WTC11 (cell line): ENCODE measurements at regions not wholly inside any gene's neighbourhood (a gene's known extent, or its start where the extent isn't known, plus 50 kb on each side); places are given as distances from the start of the nearest gene placed in this dataset.

Source experiments
- ATAC-seq: fragments of 200-7000 bp; cut with Tn5 transposase; 2 replicates; pipeline ENCODE4 v1.10.0; 2021; ENCODE audit warnings: mild to moderate bottlenecking, moderate library complexity
- CTCF ChIA-PET: fragments of 300-600 bp; sonication (Branson Sonifier 250); formaldehyde crosslinking; loops from one replicate; lab custom pipeline; 2021; ENCODE audit warnings: antibody characterized with exemption; lab: Charles Lee
- POLR2A ChIA-PET: fragments of 350-600 bp; sonication (Branson Sonifier 250); formaldehyde crosslinking; loops from one replicate; lab custom pipeline; 2021; ENCODE audit warnings: antibody characterized with exemption; lab: Charles Lee
- DNase-seq: peaks from one replicate; pipeline ENCODE4 v3.0.0; 2021; ENCODE audit warnings: low spot score
- H3K27ac Mint-ChIP-seq: 2 replicates; pipeline ENCODE4 v1.8.0; 2021; ENCODE audit warnings: mixed read lengths
- H3K27me3 Mint-ChIP-seq: 2 replicates; pipeline ENCODE4 v1.8.0; 2021; ENCODE audit warnings: low read depth, mild to moderate bottlenecking, moderate library complexity, mixed read lengths
- H3K36me3 Mint-ChIP-seq: 2 replicates; pipeline ENCODE4 v1.8.0; 2021; ENCODE audit warnings: mixed read lengths
- H3K4me1 Mint-ChIP-seq: 2 replicates; pipeline ENCODE4 v1.8.0; 2022; ENCODE audit warnings: mixed read lengths
- H3K4me3 Mint-ChIP-seq: 2 replicates; pipeline ENCODE4 v1.8.0; 2021; ENCODE audit warnings: mild to moderate bottlenecking, moderate library complexity, mixed read lengths
- H3K9me3 Mint-ChIP-seq: 2 replicates; pipeline ENCODE4 v1.8.0; 2021; ENCODE audit warnings: mixed read lengths
- CDX4 ChIP-seq: fragments of 250-450 bp; sonication (Bioruptor Pico); IDR thresholded peaks from 2 replicates; pipeline ENCODE4 v1.9.0; 2021; ENCODE audit warnings: moderate library complexity, mild to moderate bottlenecking, inconsistent platforms, borderline replicate concordance
- CTCF ChIP-seq: fragments of 200-600 bp; IDR thresholded peaks from 2 replicates; pipeline ENCODE4 v1.8.0; 2022; ENCODE audit warnings: antibody characterized with exemption
- E2F5 ChIP-seq: sonication (generic); formaldehyde crosslinking; IDR thresholded peaks from 2 replicates; pipeline ENCODE4 v1.8.1; 2022; ENCODE audit warnings: mild to moderate bottlenecking, moderate library complexity, missing genetic modification reagents
- ELF4 ChIP-seq: sonication (generic); formaldehyde crosslinking; IDR thresholded peaks from 2 replicates; pipeline ENCODE4 v1.8.1; 2022; ENCODE audit warnings: low read depth, mild to moderate bottlenecking, moderate library complexity, missing genetic modification reagents
- ESRRA ChIP-seq: sonication (generic); formaldehyde crosslinking; IDR thresholded peaks from 2 replicates; pipeline ENCODE4 v1.8.1; 2022; ENCODE audit warnings: mild to moderate bottlenecking, missing genetic modification reagents, borderline replicate concordance
- FOXP1 ChIP-seq: sonication (generic); formaldehyde crosslinking; IDR thresholded peaks from 2 replicates; pipeline ENCODE4 v1.8.0; 2022; ENCODE audit warnings: missing genetic modification reagents, mild to moderate bottlenecking, moderate library complexity, borderline replicate concordance
- GRHL2 ChIP-seq: fragments of 250-450 bp; sonication (Bioruptor Pico); IDR thresholded peaks from 2 replicates; pipeline ENCODE4 v1.8.0; 2022; ENCODE audit warnings: mild to moderate bottlenecking, moderate library complexity; ENCODE audit not compliant: insufficient replicate concordance, severe bottlenecking
- IRF1 ChIP-seq: sonication (generic); formaldehyde crosslinking; IDR thresholded peaks from 2 replicates; pipeline ENCODE4 v1.8.0; 2023; ENCODE audit warnings: missing genetic modification reagents
- KAT7 ChIP-seq: sonication (generic); formaldehyde crosslinking; IDR thresholded peaks from 2 replicates; pipeline ENCODE4 v1.8.1; 2023; ENCODE audit warnings: missing genetic modification reagents, mild to moderate bottlenecking, borderline replicate concordance
- MLX ChIP-seq: sonication (generic); formaldehyde crosslinking; IDR thresholded peaks from 2 replicates; pipeline ENCODE4 v1.8.1; 2023; ENCODE audit warnings: mild to moderate bottlenecking, missing genetic modification reagents, moderate library complexity
- NFATC4 ChIP-seq: fragments of 250-450 bp; sonication (Bioruptor Pico); IDR thresholded peaks from 2 replicates; pipeline ENCODE4 v1.9.0; 2021; ENCODE audit warnings: mild to moderate bottlenecking
- NFYB ChIP-seq: sonication (generic); formaldehyde crosslinking; conservative IDR thresholded peaks from 2 replicates; pipeline ENCODE4 v1.8.0; 2022; ENCODE audit warnings: low read depth, missing genetic modification reagents
- PRDM15 ChIP-seq: sonication (generic); formaldehyde crosslinking; IDR thresholded peaks from 2 replicates; pipeline ENCODE4 v1.8.0; 2022; ENCODE audit warnings: missing genetic modification reagents
- STAT6 ChIP-seq: sonication (generic); formaldehyde crosslinking; conservative IDR thresholded peaks from 2 replicates; pipeline ENCODE4 v1.8.1; 2023; ENCODE audit warnings: mild to moderate bottlenecking, low read depth, missing genetic modification reagents, moderate library complexity
- ZNF232 ChIP-seq: sonication (generic); formaldehyde crosslinking; IDR thresholded peaks from 2 replicates; pipeline ENCODE4 v1.8.0; 2022; ENCODE audit warnings: mild to moderate bottlenecking, missing genetic modification reagents
- ZNF317 ChIP-seq: sonication (generic); formaldehyde crosslinking; IDR thresholded peaks from 2 replicates; pipeline ENCODE4 v1.8.1; 2023; ENCODE audit warnings: low read depth, mild to moderate bottlenecking, moderate library complexity, missing genetic modification reagents, borderline replicate concordance
- ZNF396 ChIP-seq: fragments of 250-450 bp; sonication (Bioruptor Pico); IDR thresholded peaks from 2 replicates; pipeline ENCODE4 v1.8.0; 2021; ENCODE audit warnings: mild to moderate bottlenecking, moderate library complexity, borderline replicate concordance
- ZNF416 ChIP-seq: fragments of 250-450 bp; sonication (Bioruptor Pico); IDR thresholded peaks from 2 replicates; pipeline ENCODE4 v1.9.0; 2021; ENCODE audit warnings: mild to moderate bottlenecking, inconsistent platforms
- ZSCAN18 ChIP-seq: fragments of 250-450 bp; sonication (Bioruptor Pico); IDR thresholded peaks from 2 replicates; pipeline ENCODE4 v2.1.2; 2022; ENCODE audit warnings: mild to moderate bottlenecking, moderate library complexity

GRCh38 chr6:2563635-2564034 is 187.1 kb downstream of the MYLK4 start (continued):
- TF ChIP-seq ZSCAN18 (CRISPR knock-in tag): no peak
- TF ChIP-seq ESRRA (CRISPR knock-in tag): no peak
- TF ChIP-seq ZNF416: no peak
- no peak for TF ChIP-seq ZNF396
- no peak for TF ChIP-seq NFATC4 (CRISPR knock-in tag)
- TF ChIP-seq, all 79 proteins: peak for 0

GRCh38 chr6:2562721-2563451 is 187.8 kb downstream of the MYLK4 start:
- Mint-ChIP-seq H3K4me1 (peaks cover 9% of the 10 kb centered on the region), H3K27me3 (peaks cover 4% of the 10 kb centered on the region; the same call in 1 of the 2 replicates), H3K27ac (no peak overlapping the region)
- ChIA-PET POLR2A (no interaction called here), CTCF (no interaction called here)
- ATAC-seq (no peak), DNase-seq (no peak)
- TF ChIP-seq CTCF: no peak
- TF ChIP-seq ZNF232 (CRISPR knock-in tag): no peak
- TF ChIP-seq IRF1 (CRISPR knock-in tag): no peak
- no peak for TF ChIP-seq ESRRA (CRISPR knock-in tag)
- TF ChIP-seq PRDM15 (CRISPR knock-in tag): no peak
- TF ChIP-seq KAT7 (CRISPR knock-in tag): no peak
- no peak for TF ChIP-seq FOXP1 (CRISPR knock-in tag)
- TF ChIP-seq MLX: no peak
- TF ChIP-seq ZNF317 (CRISPR knock-in tag): no peak
- TF ChIP-seq NFYB (CRISPR knock-in tag): no peak
- TF ChIP-seq ELF4 (CRISPR knock-in tag): no peak
- TF ChIP-seq CDX4 (CRISPR knock-in tag): no peak
- no peak for TF ChIP-seq GRHL2 (CRISPR knock-in tag)
- TF ChIP-seq STAT6 (CRISPR knock-in tag): no peak
- no peak for TF ChIP-seq E2F5
- TF ChIP-seq, all 79 proteins: peak for 0
- peaks cover 6% of the 10 kb centered on the region for H3K9me3 Mint-ChIP-seq
- H3K4me3 Mint-ChIP-seq: no peak overlapping the region
- H3K36me3 Mint-ChIP-seq: no peaks in the 10 kb centered on the region
